K562 (cell line): ENCODE measurements at regions not wholly inside any gene's neighbourhood (a gene's known extent, or its start where the extent isn't known, plus 50 kb on each side); places are given as distances from the start of the nearest gene placed in this dataset.

Source experiments
- ATAC-seq: fragments of 200-7000 bp; cut with Tn5 transposase; 3 replicates; pipeline ENCODE4 v1.9.1; 2020; ENCODE audit warnings: moderate library complexity
- BruUV-seq: library from RNA; stranded (reverse); fragments of 400-500 nt; replicated peaks from 2 replicates; lab custom pipeline; 2021; lab: Mats Ljungman, UMichigan
- CTCF ChIA-PET: fragments of 300-600 bp; formaldehyde crosslinking; extraction: SDS; loops from one replicate; lab custom pipeline; 2021; ENCODE audit warnings: low intra/inter-chr PET ratio; lab: Yijun Ruan, JAX
- POLR2A ChIA-PET: fragments of 300-600, 350-650 bp; sonication (Branson Sonifier 250); formaldehyde crosslinking; extraction: SDS; loops from one replicate; lab custom pipeline; 2021; ENCODE audit warnings: antibody characterized with exemption, inconsistent platforms; lab: Yijun Ruan, JAX
- DNase-seq, 4 experiments: peaks; one replicate each; pipeline versions ENCODE4 v3.0.0 to v3.0.0-alpha.2; 2011 to 2018; ENCODE audit warnings: low spot score in 3 of 4, mixed read lengths in 3 of 4; ENCODE audit errors: extremely low read depth in 1 of 4
- FAIRE-seq: peaks from 2 replicates; lab custom pipeline; 2011; peaks lifted over from hg19 to GRCh38; lab: Jason Lieb, UNC
- H2AFZ ChIP-seq: 2 replicates; pipeline ENCODE4 v1.6.0; 2011; ENCODE audit warnings: low read depth, low read length, control low read depth, inconsistent platforms
- H3K27ac ChIP-seq: fragments of 200-600 bp; 3 replicates; pipeline ENCODE4 v1.8.0; 2011; ENCODE audit warnings: low read depth, mild to moderate bottlenecking, control low read depth, inconsistent platforms, low read length, moderate library complexity, mixed read lengths; ENCODE audit errors: extremely low read depth
- H3K27me3 ChIP-seq, 2 experiments: fragments of 300-600 bp in 1 of 2; 2 replicates in 1 of 2; 3 replicates in 1 of 2; pipeline versions ENCODE4 v1.6.0 to v1.8.0; 2011; ENCODE audit warnings: inconsistent platforms in 2 of 2, low read length in 2 of 2, mild to moderate bottlenecking in 1 of 2, mixed read lengths in 1 of 2, moderate library complexity in 1 of 2; ENCODE audit not compliant: control insufficient read depth in 2 of 2, insufficient read depth in 2 of 2
- H3K36me3 ChIP-seq: fragments of 300-600 bp; 3 replicates; pipeline ENCODE4 v1.8.0; 2011; ENCODE audit warnings: mild to moderate bottlenecking, low read length, inconsistent platforms; ENCODE audit not compliant: control insufficient read depth, insufficient read depth
- H3K4me1 ChIP-seq, 2 experiments: fragments of 200-600 bp in 1 of 2; replicated peaks in 1 of 2; 2 replicates in 1 of 2; 3 replicates in 1 of 2; pipeline versions ENCODE4 v1.5.1 to v1.8.0; 2011; ENCODE audit warnings: inconsistent platforms in 2 of 2, low read length in 2 of 2, mild to moderate bottlenecking in 1 of 2, mixed read lengths in 1 of 2, moderate library complexity in 1 of 2; ENCODE audit not compliant: control insufficient read depth in 2 of 2, insufficient read depth in 2 of 2
- H3K4me2 ChIP-seq: 2 replicates; pipeline ENCODE4 v1.6.1; 2011; ENCODE audit warnings: low read length, control low read depth, inconsistent platforms, mixed read lengths; ENCODE audit not compliant: insufficient read depth
- H3K4me3 ChIP-seq: fragments of 200-600 bp; sonication (generic), shearing (Covaris generic); 2 replicates; pipeline ENCODE4 v1.5.1; 2016; ENCODE audit warnings: control low read depth, inconsistent platforms
- H3K79me2 ChIP-seq: fragments of 200-600 bp; 3 replicates; pipeline ENCODE4 v1.8.0; 2011; ENCODE audit warnings: low read length, inconsistent platforms; ENCODE audit not compliant: control insufficient read depth, insufficient read depth
- H3K9ac ChIP-seq, 2 experiments: 2 replicates each; pipeline versions ENCODE4 v1.6.0 to v1.6.1; 2011; ENCODE audit warnings: low read depth in 2 of 2, low read length in 2 of 2, control low read depth in 1 of 2, inconsistent platforms in 1 of 2, mild to moderate bottlenecking in 1 of 2, mixed read lengths in 1 of 2; ENCODE audit not compliant: insufficient read depth in 1 of 2
- H3K9me1 ChIP-seq: one replicate; pipeline ENCODE4 v1.6.0; 2011; ENCODE audit warnings: inconsistent platforms, mild to moderate bottlenecking, low read length, moderate library complexity; ENCODE audit not compliant: control insufficient read depth, insufficient read depth
- H3K9me3 ChIP-seq: replicated peaks from 2 replicates; pipeline ENCODE4 v1.5.1; 2011; ENCODE audit warnings: low read depth, low read length, inconsistent platforms; ENCODE audit not compliant: control insufficient read depth, insufficient read depth
- H4K20me1 ChIP-seq: replicated peaks from 2 replicates; pipeline ENCODE4 v1.6.1; 2011; ENCODE audit warnings: low read length, inconsistent platforms, mixed read lengths; ENCODE audit not compliant: control insufficient read depth, insufficient read depth
- ARID4B ChIP-seq: sonication (generic); formaldehyde crosslinking; IDR thresholded peaks from 2 replicates; pipeline ENCODE4 v1.8.0; 2022; ENCODE audit warnings: mild to moderate bottlenecking, missing genetic modification reagents
- BDP1 ChIP-seq: IDR thresholded peaks from 3 replicates; pipeline ENCODE4 v1.6.1; 2011; ENCODE audit not compliant: insufficient read length, insufficient read depth
- BRF1 ChIP-seq: IDR thresholded peaks from 3 replicates; pipeline ENCODE4 v1.6.1; 2011; ENCODE audit warnings: borderline replicate concordance, mild to moderate bottlenecking; ENCODE audit not compliant: insufficient read length; ENCODE audit errors: extremely low read depth
- CBFA2T3 ChIP-seq: fragments of 450-650 bp; IDR thresholded peaks from 2 replicates; pipeline ENCODE4 v1.6.1; 2017
- CXXC5 ChIP-seq: fragments of 250-450 bp; sonication (Bioruptor Pico); IDR thresholded peaks from 2 replicates; pipeline ENCODE4 v1.8.0; 2022; ENCODE audit warnings: inconsistent platforms, mild to moderate bottlenecking, moderate library complexity
- E2F6 ChIP-seq, 2 experiments: IDR thresholded peaks; 2 replicates each; pipeline ENCODE4 v1.6.1; 2011; ENCODE audit warnings: borderline replicate concordance in 1 of 2, control low read depth in 1 of 2, low read depth in 1 of 2, low read length in 1 of 2, mild to moderate bottlenecking in 1 of 2, mixed read lengths in 1 of 2, moderate library complexity in 1 of 2; ENCODE audit not compliant: insufficient read depth in 1 of 2, insufficient read length in 1 of 2, poor library complexity in 1 of 2, severe bottlenecking in 1 of 2; ENCODE audit errors: extremely low read depth in 1 of 2
- NCOA2 ChIP-seq, 2 experiments: fragments of 450-650 bp; IDR thresholded peaks; 2 replicates each; pipeline ENCODE4 v1.6.1; 2018; ENCODE audit warnings: mild to moderate bottlenecking in 2 of 2, moderate library complexity in 1 of 2; ENCODE audit not compliant: partially characterized antibody in 2 of 2
- PHTF2 ChIP-seq: fragments of 250-450 bp; sonication (Bioruptor Pico); IDR thresholded peaks from 2 replicates; pipeline ENCODE4 v1.5.0; 2021; ENCODE audit warnings: mild to moderate bottlenecking
- RBM39 ChIP-seq: fragments of 200-400 bp; formaldehyde crosslinking; optimal IDR thresholded peaks from 2 replicates; pipeline ENCODE3; 2018; ENCODE audit warnings: low read depth, low read length
- TSC22D4 ChIP-seq: fragments of 450-650 bp; IDR thresholded peaks from 2 replicates; pipeline ENCODE4 v1.6.1; 2016; ENCODE audit warnings: missing genetic modification characterization, missing biosample characterization, control low read depth
- UBTF ChIP-seq, 2 experiments: IDR thresholded peaks; 2 replicates each; pipeline ENCODE4 v1.6.1; 2012; ENCODE audit warnings: improper control_type of control experiment in 2 of 2, low read depth in 2 of 2, low read length in 2 of 2, borderline replicate concordance in 1 of 2
- ZNF561 ChIP-seq: fragments of 450-650 bp; formaldehyde crosslinking; conservative IDR thresholded peaks from 2 replicates; pipeline ENCODE4 v1.4.0; 2020; ENCODE audit warnings: mild to moderate bottlenecking, moderate library complexity
- ZNF740 ChIP-seq, 3 experiments: fragments of 200-800 bp in 1 of 3; sonication (Bioruptor generic) in 1 of 3; sonication (generic) in 1 of 3; formaldehyde crosslinking in 1 of 3; IDR thresholded peaks; 2 replicates each; pipeline versions ENCODE4 v1.6.1 to v1.8.0; 2016 to 2022; ENCODE audit warnings: mild to moderate bottlenecking in 2 of 3, missing compliant biosample characterization in 2 of 3, missing genetic modification characterization in 2 of 3, missing genetic modification reagents in 1 of 3
- ZNF778 ChIP-seq: fragments of 450-650 bp; formaldehyde crosslinking; IDR thresholded peaks from 2 replicates; pipeline ENCODE4 v1.4.0; 2020; ENCODE audit warnings: mild to moderate bottlenecking, moderate library complexity
- WGBS: fragments of 100-300 bp; shearing (Covaris generic); methylation state at CpG from one replicate; pipeline ENCODE4 v1.1.6; 2016; ENCODE audit warnings: low coverage, mixed read lengths; ENCODE audit not compliant: insufficient coverage; ENCODE audit errors: missing lambda C conversion rate; 5-methylcytosine and 5-hydroxymethylcytosine counted together
- in situ Hi-C: fragments of 300-500 bp; cut with MboI; formaldehyde crosslinking; loops from 4 replicates; pipeline ENCODE4 v1.15.0; 2018; ENCODE audit warnings: inconsistent platforms, mixed read lengths
- intact Hi-C: fragments of 100-400 bp; cut with micrococcal nuclease; formaldehyde crosslinking; loops from 2 replicates; pipeline ENCODE4 v1.14.2; 2022

- no peaks in the 10 kb centered on the region for H4K20me1 ChIP-seq
- 0 out of 2 replicates have a peak overlapping the region, but pooled peaks have one; percentile 41 for H2AFZ ChIP-seq
- no peaks in the 10 kb centered on the region for H3K4me1 ChIP-seq
- 29% methylated on average over 1 of the region's 1 CpG for WGBS
- BruUV-seq = no TSS peak
- FAIRE-seq (no peak), DNase-seq (no peak), ATAC-seq (no peak)
- H3K4me2 ChIP-seq = no peak overlapping the region
- ChIA-PET POLR2A (no interaction called here), CTCF (no interaction called here)
- no peaks in the 10 kb centered on the region for H3K9me3 ChIP-seq
- no peak overlapping the region for H3K27ac ChIP-seq
- H3K9me1 ChIP-seq = no peaks in the 10 kb centered on the region
- H3K79me2 ChIP-seq = no peaks in the 10 kb centered on the region
- H3K27me3 ChIP-seq = no peaks in the 10 kb centered on the region
- in situ Hi-C loops = no loop called here
- no peak overlapping the region for H3K4me3 ChIP-seq
- intact Hi-C loops = no loop called here
- H3K9ac ChIP-seq = no peak overlapping the region
- no peaks in the 10 kb centered on the region for H3K36me3 ChIP-seq
- no peak for TF ChIP-seq ZNF561 (CRISPR knock-in tag)
- TF ChIP-seq BRF1 = no peak
- TF ChIP-seq NCOA2 (IDR thresholded peaks at IDR 0.05; ENCODE audit: partially characterized antibody in 2 of 2) = no peak
- TF ChIP-seq PHTF2 (CRISPR knock-in tag) = no peak
- no peak for TF ChIP-seq ZNF740 (CRISPR knock-in tag; IDR thresholded peaks at IDR 0.05)
- no peak for TF ChIP-seq ZNF740 (tag; IDR thresholded peaks at IDR 0.05)
- TF ChIP-seq BDP1 = no peak
- no peak for TF ChIP-seq UBTF (IDR thresholded peaks at IDR 0.05; ENCODE audit: borderline replicate concordance in 1 of 2, low read depth in 2 of 2, low read length in 2 of 2)
- TF ChIP-seq RBM39 = no peak
- TF ChIP-seq TSC22D4 (tag) = no peak
- TF ChIP-seq ARID4B = no peak
- no peak for TF ChIP-seq E2F6 (IDR thresholded peaks at IDR 0.05; ENCODE audit: borderline replicate concordance in 1 of 2, extremely low read depth in 1 of 2, insufficient read depth in 1 of 2, insufficient read length in 1 of 2, low read depth in 1 of 2, low read length in 1 of 2, poor library complexity in 1 of 2, severe bottlenecking in 1 of 2)
- TF ChIP-seq ZNF778 = no peak
- no peak for TF ChIP-seq CXXC5 (CRISPR knock-in tag)
- no peak for TF ChIP-seq CBFA2T3
These were observed 207.9 kb downstream of the BTG1 start for GRCh38 chr12:91937706-91938105.
